K562 (cell line): ENCODE measurements at regions not wholly inside any gene's neighbourhood (a gene's known extent, or its start where the extent isn't known, plus 50 kb on each side); places are given as distances from the start of the nearest gene placed in this dataset.

Experiments
- AFF4 ChIP-seq: sonication (generic); formaldehyde crosslinking; IDR thresholded peaks from 2 replicates; pipeline ENCODE4 v1.8.0; 2023; ENCODE audit warnings: mild to moderate bottlenecking, missing genetic modification reagents
- BDP1 ChIP-seq: IDR thresholded peaks from 3 replicates; pipeline ENCODE4 v1.6.1; 2011; ENCODE audit not compliant: insufficient read length, insufficient read depth
- CCNT2 ChIP-seq: IDR thresholded peaks from 2 replicates; pipeline ENCODE4 v1.6.1; 2011; ENCODE audit warnings: borderline replicate concordance, low read depth, mild to moderate bottlenecking, moderate library complexity, mixed read lengths, low read length; ENCODE audit not compliant: insufficient read length; ENCODE audit errors: extremely low read depth
- CREB3L1 ChIP-seq: fragments of 450-650 bp; IDR thresholded peaks from 2 replicates; pipeline ENCODE4 v1.6.1; 2014; ENCODE audit warnings: low read depth, mild to moderate bottlenecking, moderate library complexity, borderline replicate concordance
- MITF ChIP-seq: IDR thresholded peaks from 2 replicates; pipeline ENCODE4 v1.6.1; 2014; ENCODE audit warnings: antibody characterized with exemption
- SIN3A ChIP-seq, 2 experiments: fragments of 150-350 bp in 1 of 2; IDR thresholded peaks; 2 replicates each; pipeline ENCODE4 v1.6.1; 2011 to 2016; ENCODE audit warnings: borderline replicate concordance in 2 of 2, low read depth in 2 of 2, low read length in 2 of 2, mild to moderate bottlenecking in 2 of 2, moderate library complexity in 2 of 2; ENCODE audit not compliant: control insufficient read depth in 1 of 2
- SMARCA4 ChIP-seq: fragments of 450-650 bp; IDR thresholded peaks from 2 replicates; pipeline ENCODE4 v1.6.1; 2016
- SMARCB1 ChIP-seq: IDR thresholded peaks from 2 replicates; pipeline ENCODE4 v1.6.1; 2011; ENCODE audit warnings: improper control_type of control experiment, low read depth; ENCODE audit not compliant: insufficient read length
- ZBTB8A ChIP-seq: fragments of 450-650 bp; IDR thresholded peaks from 2 replicates; pipeline ENCODE4 v1.6.1; 2018; ENCODE audit warnings: mild to moderate bottlenecking, moderate library complexity; ENCODE audit not compliant: partially characterized antibody
- ZNF79 ChIP-seq: fragments of 250-450 bp; sonication (Bioruptor Pico); IDR thresholded peaks from 2 replicates; pipeline ENCODE4 v1.4.0; 2020; ENCODE audit warnings: low read depth, mild to moderate bottlenecking, moderate library complexity
- TF ChIP-seq, protein P1 (sequence below): fragments of 250-450 bp; sonication (Bioruptor Pico); IDR thresholded peaks from 2 replicates; pipeline ENCODE4 v1.9.0; 2021; ENCODE audit warnings: mild to moderate bottlenecking

DNA sequence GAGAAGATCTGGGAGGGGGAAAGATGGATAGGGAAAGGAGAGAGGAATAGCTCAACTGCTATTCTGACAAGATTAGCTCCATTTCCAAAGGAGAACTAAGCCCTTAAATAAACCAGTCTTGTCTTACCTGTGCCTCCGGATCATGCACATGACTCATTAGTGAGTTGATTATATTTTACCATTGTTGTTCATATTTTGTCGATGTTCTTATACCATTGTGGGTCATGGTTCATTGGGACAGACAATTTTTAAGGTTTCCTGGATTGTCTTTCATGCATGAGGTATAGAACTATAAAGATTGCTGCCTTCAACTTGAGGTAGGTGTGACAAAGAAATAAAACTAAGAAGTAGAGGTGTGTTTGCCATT lies 243.0 kb upstream of the ATP2B1 start (continued):
- TF ChIP-seq AFF4 (CRISPR knock-in tag) (no peak), SIN3A (IDR thresholded peaks at IDR 0.05; ENCODE audit: borderline replicate concordance in 2 of 2, control insufficient read depth in 1 of 2, low read depth in 2 of 2, low read length in 2 of 2) (no peak), CCNT2 (no peak), MITF (no peak), CREB3L1 (no peak), SMARCA4 (no peak), BDP1 (no peak), ZBTB8A (no peak), ZNF79 (CRISPR knock-in tag) (no peak), SMARCB1 (no peak)
- TF ChIP-seq, protein P1, sequence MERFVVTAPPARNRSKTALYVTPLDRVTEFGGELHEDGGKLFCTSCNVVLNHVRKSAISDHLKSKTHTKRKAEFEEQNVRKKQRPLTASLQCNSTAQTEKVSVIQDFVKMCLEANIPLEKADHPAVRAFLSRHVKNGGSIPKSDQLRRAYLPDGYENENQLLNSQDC (CRISPR knock-in tag), result no peak
